GF-D8 (cell line): ENCODE measurements at regions not wholly inside any gene's neighbourhood (a gene's known extent, or its start where the extent isn't known, plus 50 kb on each side); places are given as distances from the start of the nearest gene placed in this dataset.

ENCODE experiments used
- DNase-seq: peaks from one replicate; lab custom pipeline; 2025; lab: John Stamatoyannopoulos, UW

DNA sequence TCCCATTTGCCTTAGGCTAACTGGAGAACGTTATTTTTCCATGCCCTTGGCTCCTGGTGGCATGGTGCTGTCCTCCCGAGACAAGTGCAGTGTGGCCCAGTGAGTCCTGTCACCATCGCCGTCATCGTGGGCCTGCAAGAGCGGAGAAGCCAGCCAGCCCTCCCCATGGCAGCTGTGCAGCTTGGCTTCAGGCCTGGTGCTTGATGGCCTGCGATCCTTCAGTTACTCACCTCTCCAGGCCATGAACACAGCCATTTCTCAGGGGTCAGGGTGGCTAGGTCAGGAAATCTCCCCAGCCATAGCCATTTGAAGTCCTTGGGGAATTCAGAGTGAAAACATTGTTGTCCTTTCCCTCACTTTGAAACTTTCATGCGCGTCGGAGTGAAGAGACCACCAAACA, 189.0 kb upstream of the RGMA start:
- DNase-seq = no peak

DNA sequence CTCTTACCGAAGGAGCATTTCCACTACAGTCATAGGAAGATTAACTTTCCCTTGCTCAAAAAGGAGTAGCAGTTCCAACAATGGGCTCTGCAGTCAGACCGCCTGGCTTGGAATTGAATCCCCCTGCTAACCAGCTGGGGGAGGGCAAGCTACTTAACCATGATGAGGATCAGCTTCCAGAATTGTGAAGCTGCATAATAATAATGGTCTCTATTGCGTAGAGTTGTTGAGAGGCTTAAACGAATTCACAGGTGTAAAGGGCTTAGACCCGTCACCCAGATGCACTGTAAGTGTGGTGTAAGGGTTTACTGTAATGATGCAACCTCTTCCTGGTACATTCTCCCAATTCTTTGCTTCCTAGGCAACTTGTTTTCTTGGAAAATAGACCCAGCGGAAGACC, 185.2 kb upstream of the RGMA start:
- no peak for DNase-seq

- no peak for DNase-seq
Observed at GRCh38 chr15:93271871-93272270, 182.9 kb upstream of the RGMA start.

- no peak for DNase-seq
Observed at GRCh38 chr15:93270937-93271467, 182.0 kb upstream of the RGMA start.

GRCh38 chr15:93268066-93268465, 179.1 kb upstream of the RGMA start:
- no peak for DNase-seq

- DNase-seq = no peak
Observed at GRCh38 chr15:93266291-93266690, 177.3 kb upstream of the RGMA start.

DNA sequence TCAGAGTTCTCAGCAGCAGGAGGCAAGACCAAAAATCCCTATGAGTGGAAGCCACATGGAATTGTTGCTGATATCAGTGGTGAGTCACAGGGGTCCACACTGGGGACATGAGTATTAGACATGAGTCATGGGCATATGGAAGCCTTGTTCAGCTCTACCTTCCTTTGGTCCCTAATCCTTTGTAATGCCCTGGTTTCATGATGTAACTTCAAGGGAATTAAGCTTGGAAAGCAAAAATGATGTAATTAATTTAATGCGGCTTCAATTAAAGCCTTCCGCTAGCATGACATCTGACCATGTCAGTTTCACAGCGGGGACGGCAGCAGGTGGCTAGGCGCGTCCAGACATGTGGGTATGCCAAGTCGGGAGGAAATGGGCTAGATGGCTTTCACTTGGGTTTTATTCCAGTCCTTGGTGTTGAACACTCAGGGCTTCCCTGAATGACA, 176.1 kb upstream of the RGMA start:
- no peak for DNase-seq

GRCh38 chr15:93261845-93262244, 172.8 kb upstream of the RGMA start:
- no peak for DNase-seq

- no peak for DNase-seq
Observed at GRCh38 chr15:93257920-93258319, 168.9 kb upstream of the RGMA start.

DNA sequence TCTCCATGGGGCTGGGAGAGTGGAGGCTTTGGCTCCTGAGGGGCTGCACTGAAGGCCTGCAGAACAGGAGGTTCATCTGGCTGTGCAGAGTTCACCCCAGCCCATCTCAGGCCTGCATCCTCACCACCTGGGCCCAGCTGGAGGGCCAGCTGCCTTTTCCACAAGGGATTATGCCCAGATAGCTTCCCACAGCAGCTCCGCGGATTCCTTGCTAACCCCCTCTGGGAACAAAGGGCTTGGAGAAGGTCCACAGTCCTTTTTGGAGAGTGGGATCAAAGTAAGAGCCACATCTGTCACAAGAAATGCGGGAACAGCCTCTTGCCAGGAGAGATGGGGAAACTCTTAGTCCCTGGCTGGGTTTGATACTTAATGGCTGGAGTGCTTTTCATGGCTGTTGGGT, 164.7 kb upstream of the RGMA start:
- no peak for DNase-seq

DNA sequence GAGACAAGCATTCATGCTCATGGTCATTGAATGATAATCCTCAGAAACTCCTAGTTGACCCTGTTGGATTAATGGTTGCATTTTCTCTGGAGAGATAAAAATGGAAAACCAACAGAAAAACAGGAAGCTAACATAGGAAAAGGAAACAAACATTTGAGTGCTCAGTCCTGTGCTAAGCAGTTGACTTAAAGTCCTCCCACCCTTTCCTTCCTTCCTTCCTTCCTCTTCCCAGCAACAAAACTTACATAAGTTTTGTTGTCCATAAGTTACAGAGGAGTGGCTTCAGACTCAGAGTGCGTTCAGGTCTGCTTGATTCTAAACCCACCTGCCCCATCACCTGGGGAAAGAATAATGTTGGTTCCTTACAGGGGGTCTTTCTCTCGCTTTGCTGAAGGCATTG, 163.8 kb upstream of the RGMA start:
- DNase-seq = no peak

DNA sequence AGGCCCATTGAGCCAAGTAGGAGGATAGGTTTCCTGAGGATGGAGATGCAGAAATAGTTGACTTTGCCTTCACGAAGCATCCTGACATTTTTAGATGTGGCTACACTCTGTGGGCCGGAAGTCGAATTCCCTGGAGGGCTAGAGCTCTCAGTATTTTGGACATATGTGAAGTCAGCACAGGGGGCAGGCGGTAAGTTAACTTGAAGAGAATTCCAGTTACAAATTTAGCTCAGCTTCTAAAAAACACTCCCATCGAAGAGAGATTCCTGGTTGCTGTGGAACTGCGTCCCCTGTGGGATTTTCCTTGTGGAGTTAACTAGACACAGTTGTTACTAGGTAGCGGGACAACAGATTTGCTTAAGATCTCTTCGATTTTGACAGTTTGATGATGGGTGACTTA, 161.9 kb upstream of the RGMA start:
- DNase-seq = no peak

DNA sequence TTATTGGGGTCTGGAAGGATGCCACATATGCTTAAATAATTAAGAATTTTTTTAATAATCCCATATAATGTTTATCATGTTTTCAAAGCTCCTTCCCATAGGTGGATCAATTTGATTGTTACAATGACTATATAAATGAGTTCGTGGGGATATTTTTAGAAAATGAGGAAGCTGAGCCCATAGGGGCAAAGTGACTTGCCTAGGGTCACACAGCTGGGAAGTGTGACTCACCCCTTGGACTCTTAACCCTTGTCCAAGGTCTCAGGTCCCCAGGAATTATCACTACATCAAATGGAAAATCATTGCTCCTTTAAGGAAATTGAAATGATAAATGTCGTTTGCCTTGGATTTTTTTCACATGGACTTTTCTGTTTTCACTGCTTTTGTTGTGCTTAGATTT, 161.2 kb upstream of the RGMA start:
- no peak for DNase-seq

DNA sequence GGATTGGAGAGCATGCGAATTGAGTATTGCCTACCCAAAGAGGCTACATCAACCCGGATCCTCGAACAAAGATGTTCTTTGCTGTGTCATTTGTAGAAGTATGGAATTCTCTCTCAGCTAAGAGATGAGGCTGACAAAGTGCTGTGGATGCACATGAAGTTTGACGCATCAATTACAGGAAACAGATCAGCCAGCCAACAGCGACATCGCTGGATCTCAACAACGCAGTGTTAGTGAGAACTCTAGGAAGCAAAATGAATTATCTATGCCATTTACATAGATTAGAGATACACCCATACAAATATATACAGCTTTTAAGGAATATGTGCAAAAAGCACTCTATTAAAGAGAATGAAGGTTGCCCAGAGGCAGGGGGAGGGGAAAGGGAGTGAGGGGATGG, 160.6 kb upstream of the RGMA start:
- DNase-seq = no peak

- DNase-seq = no peak
Observed at GRCh38 chr15:93247466-93248121, 158.6 kb upstream of the RGMA start.

GRCh38 chr15:93246266-93247242, 157.5 kb upstream of the RGMA start:
- no peak for DNase-seq

DNA sequence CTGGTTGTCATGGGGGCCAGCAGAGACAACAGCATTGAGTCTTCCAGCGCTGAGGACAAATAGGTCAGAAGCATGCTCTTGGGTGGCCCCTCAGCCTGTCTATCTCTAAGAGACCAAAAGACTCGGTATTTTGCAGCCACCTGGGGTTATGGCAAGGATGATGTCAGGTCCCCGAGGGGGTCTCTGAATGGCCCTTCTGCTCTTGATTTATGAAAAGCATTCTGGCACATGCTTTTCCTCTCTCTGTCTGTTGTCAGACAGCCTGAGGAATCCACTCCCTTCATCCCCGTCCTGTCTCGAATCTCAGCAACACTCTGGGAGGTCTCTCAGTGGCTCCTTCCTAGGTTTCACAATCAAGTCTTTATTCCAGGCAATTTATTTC, 156.6 kb upstream of the RGMA start:
- DNase-seq = no peak

- DNase-seq = no peak
Observed at GRCh38 chr15:93244696-93245660, 156.0 kb upstream of the RGMA start.

DNA sequence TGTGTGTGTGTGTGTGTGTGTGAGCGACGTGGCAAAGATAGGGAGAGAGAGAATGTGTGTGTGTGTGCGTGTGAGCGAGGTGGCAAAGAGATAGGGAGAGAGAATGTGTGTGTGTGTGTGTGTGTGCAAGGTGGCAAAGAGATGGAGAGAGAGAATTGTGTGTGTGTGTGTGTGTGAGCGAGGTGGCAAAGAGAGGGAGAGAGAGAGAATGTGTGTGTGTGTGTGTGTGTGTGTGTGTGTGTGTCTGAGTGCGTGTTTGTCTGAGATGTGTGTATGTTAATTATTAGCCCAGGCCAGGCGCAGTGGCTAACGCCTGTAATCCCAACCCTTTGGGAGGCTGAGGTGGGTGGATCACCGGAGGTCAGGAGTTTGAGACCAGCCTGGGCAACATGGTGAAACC, 154.6 kb upstream of the RGMA start:
- DNase-seq = no peak

GRCh38 chr15:93241696-93242585, 152.9 kb upstream of the RGMA start:
- DNase-seq = no peak

DNA sequence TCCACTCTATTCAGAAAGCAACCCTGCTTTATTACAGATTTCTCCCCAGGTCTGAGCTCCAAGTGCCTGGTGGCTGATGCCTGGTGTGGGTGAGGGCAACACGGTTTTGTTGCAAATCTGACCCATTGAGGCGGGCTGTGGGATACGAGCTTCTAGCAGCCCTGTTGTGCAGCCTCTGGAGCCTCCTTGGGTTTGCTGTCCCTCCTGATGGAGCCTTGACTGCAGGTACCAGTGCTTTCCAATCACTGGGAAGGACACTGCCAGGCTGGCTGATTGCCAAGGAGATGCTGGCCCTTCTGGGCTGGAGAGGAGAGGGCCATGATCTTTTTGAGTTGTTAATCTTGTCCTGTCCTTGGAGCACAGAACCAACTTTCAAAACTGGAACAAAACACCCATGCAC, 151.0 kb upstream of the RGMA start:
- DNase-seq = no peak
